Activated T-helper 2 cell treated with anti-CD3 and anti-CD28 coated beads, Interferon-gamma antibody, Interleukin-2, Interleukin-4, amounts not matched to agents 10 μg/mL and 5 μg/mL and 100 μg/mL, durations not matched to agents 14 hours and 24 hours and 36 hours (primary cell): ENCODE measurements at regions not wholly inside any gene's neighbourhood (a gene's known extent, or its start where the extent isn't known, plus 50 kb on each side); places are given as distances from the start of the nearest gene placed in this dataset.
"Not testable (repeated sequence)": the region's sequence is repeated elsewhere in the genome, so short reads cannot be mapped to it uniquely, and the experiment has no call there.

Experiments used
- DNase-seq: peaks from one replicate; pipeline ENCODE4 v3.0.0; 2021; ENCODE audit warnings: low spot score
- H3K27ac Mint-ChIP-seq: one replicate; pipeline ENCODE4 v1.8.0; 2021; ENCODE audit warnings: mixed read lengths
- H3K27me3 Mint-ChIP-seq: one replicate; pipeline ENCODE4 v1.8.0; 2021; ENCODE audit warnings: low read depth, mixed read lengths
- H3K36me3 Mint-ChIP-seq: one replicate; pipeline ENCODE4 v1.8.0; 2021; ENCODE audit warnings: low read depth, mixed read lengths
- H3K4me1 Mint-ChIP-seq: one replicate; pipeline ENCODE4 v1.8.0; 2021; ENCODE audit warnings: low read depth, mixed read lengths
- H3K4me3 Mint-ChIP-seq: one replicate; pipeline ENCODE4 v1.8.0; 2021; ENCODE audit warnings: low read depth, mild to moderate bottlenecking, moderate library complexity, mixed read lengths
- H3K9me3 Mint-ChIP-seq: one replicate; pipeline ENCODE4 v1.8.0; 2021; ENCODE audit warnings: mixed read lengths
- intact Hi-C: fragments of 100-400 bp; cut with micrococcal nuclease; formaldehyde crosslinking; loops from one replicate; pipeline ENCODE4 v1.15.1; 2023

DNA sequence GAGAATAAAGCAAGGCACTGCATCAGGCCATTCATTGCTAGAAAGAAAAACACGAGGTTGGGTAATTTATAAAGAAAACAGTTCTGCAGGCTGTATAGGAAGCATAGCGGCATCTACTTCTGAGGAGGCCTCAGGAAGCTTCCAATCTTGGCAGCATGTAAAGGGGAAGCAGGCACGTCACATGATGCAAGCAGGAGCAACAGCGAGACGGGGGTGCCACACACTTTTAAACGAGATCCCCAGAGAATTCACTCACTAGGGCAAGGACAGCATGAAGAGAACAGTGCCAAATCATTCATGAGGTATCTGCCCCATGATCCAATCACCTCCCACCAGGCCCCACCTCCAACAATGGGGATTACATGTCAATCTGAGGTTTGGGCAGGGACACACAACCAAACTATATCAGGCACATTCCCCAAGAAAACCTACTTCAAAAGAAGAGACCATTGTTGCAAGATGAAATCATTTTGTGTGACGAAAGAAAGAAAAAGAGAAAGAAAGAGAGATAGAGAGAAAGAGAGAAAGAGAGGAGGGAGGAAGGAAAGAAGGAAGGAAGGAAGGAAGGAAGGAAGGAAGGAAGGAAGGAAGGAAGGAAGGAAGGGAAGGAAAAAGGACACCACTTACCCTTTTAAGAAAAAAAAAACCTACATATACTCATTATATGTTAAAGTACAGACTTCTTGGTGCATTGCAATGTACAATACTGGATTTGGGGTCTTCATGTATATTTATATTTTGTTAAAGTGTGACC, 95.9 kb upstream of the PLEKHG1 start:
- Mint-ChIP-seq H3K4me1 (no peaks in the 10 kb centered on the region), H3K4me3 (no peak overlapping the region), H3K27me3 (peaks cover 7% of the 10 kb centered on the region), H3K27ac (no peak overlapping the region), H3K9me3 (no peaks in the 10 kb centered on the region), H3K36me3 (no peaks in the 10 kb centered on the region)
- DNase-seq: no peak
- intact Hi-C loops: no loop called here

DNA sequence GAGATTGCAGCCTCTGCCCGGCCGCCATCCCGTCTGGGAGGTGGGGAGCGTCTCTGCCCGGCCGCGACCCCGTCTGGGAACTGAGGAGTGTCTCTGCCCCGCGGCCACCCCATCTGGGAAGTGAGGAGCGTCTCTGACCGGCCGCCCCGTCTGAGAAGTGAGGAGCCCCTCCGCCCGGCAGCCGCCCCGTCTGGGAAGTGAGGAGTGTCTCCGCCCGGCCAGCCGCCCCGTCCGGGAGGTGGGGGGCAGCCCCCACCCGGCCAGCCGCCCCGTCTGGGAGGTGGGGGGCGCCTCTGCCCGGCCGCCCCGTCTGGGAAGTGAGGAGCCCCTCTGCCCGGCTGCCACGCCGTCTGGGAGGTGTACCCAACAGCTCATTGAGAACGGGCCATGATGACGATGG, 92.3 kb upstream of the PLEKHG1 start:
- intact Hi-C loops, H3K4me1 Mint-ChIP-seq, H3K27ac Mint-ChIP-seq, H3K27me3 Mint-ChIP-seq, H3K4me3 Mint-ChIP-seq, H3K9me3 Mint-ChIP-seq, DNase-seq, H3K36me3 Mint-ChIP-seq: not testable (repeated sequence)

GRCh38 chr6:150510576-150510975, 89.1 kb upstream of the PLEKHG1 start:
- Mint-ChIP-seq H3K4me3 (no peak overlapping the region), H3K27ac (no peak overlapping the region), H3K4me1 (no peaks in the 10 kb centered on the region), H3K36me3 (no peaks in the 10 kb centered on the region), H3K27me3 (peaks cover 5% of the 10 kb centered on the region), H3K9me3 (no peaks in the 10 kb centered on the region)
- DNase-seq: no peak
- intact Hi-C loops: no loop called here

DNA sequence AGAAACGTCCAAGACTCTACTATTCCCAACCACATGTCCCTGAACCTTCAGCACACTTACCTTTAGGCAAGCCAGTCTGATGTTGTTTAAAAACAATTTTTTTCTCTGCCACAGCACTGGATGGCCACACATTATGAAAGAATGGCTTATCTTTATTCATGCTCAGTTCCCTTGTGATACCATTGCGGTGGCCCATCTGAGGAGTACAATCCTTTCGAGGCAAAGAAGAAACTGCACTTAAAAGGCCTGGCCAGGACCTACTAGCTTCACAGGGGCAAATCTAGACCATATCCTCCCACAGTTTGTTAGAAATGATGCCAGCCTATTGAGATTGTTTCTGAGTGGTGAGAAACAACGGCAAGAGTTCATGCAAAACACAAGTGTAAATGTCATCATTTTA, 88.4 kb upstream of the PLEKHG1 start:
- no peak overlapping the region for H3K4me3 Mint-ChIP-seq
- DNase-seq: no peak
- no peaks in the 10 kb centered on the region for H3K4me1 Mint-ChIP-seq
- intact Hi-C loops: no loop called here
- H3K27me3 Mint-ChIP-seq: peaks cover 5% of the 10 kb centered on the region
- H3K9me3 Mint-ChIP-seq: no peaks in the 10 kb centered on the region
- H3K27ac Mint-ChIP-seq: no peak overlapping the region
- H3K36me3 Mint-ChIP-seq: no peaks in the 10 kb centered on the region

DNA sequence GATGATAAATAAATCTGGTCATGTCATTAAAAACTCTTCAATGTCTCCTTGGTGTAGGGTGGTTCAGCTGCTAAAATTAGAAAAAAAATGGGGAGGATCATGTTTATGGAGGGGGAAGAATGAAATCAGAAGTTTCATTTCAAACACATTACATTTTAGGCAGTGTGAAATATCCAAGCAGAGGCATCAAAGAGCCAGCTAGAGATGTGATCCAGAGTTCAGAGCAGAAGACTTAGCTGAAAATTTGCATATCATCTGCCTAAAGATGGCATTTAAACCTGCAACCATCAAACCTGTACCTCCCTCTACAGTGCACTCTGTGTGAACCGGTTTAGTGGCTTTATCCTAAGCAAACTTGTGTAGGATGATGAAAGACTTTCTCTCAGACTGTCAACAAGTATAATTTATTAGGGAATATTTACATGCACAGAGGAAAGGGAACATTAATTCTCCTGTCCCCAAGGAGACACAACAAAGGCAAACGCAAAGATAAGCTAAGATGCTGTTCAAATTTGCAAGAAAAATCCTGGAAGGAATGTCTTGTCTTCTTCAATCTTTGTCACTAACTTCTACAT, 84.8 kb upstream of the PLEKHG1 start:
- H3K36me3 Mint-ChIP-seq: no peaks in the 10 kb centered on the region
- H3K27me3 Mint-ChIP-seq: peaks cover 2% of the 10 kb centered on the region
- no peak for DNase-seq
- H3K27ac Mint-ChIP-seq: no peak overlapping the region
- intact Hi-C loops: no loop called here
- H3K4me3 Mint-ChIP-seq: no peak overlapping the region
- no peaks in the 10 kb centered on the region for H3K9me3 Mint-ChIP-seq
- no peaks in the 10 kb centered on the region for H3K4me1 Mint-ChIP-seq

DNA sequence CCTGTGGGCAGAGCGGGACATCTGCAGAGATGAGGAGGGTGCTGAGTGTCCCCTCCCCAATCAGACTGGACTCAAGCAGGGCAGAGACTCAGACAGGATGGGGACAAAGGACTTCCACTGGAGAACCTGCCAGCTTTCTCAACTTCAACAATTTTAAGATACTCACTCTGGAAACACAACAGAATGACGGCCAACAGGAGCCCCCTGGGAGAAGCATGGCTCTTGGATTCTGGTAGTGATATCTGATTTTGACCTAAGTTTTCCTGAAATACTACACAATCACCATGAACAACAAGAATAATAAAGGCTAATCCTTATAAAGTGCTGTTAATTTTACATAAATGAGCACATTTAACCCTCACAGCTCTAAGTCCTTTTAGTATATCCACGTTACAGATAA, 83.5 kb upstream of the PLEKHG1 start:
- no peaks in the 10 kb centered on the region for H3K4me1 Mint-ChIP-seq
- intact Hi-C loops: no loop called here
- H3K27ac Mint-ChIP-seq: no peak overlapping the region
- DNase-seq: no peak
- no peaks in the 10 kb centered on the region for H3K9me3 Mint-ChIP-seq
- no peak overlapping the region for H3K4me3 Mint-ChIP-seq
- peaks cover 2% of the 10 kb centered on the region for H3K27me3 Mint-ChIP-seq
- H3K36me3 Mint-ChIP-seq: no peaks in the 10 kb centered on the region

GRCh38 chr6:150517175-150517574, 82.5 kb upstream of the PLEKHG1 start:
- Mint-ChIP-seq H3K4me1 (no peaks in the 10 kb centered on the region), H3K4me3 (no peak overlapping the region), H3K27me3 (peaks cover 5% of the 10 kb centered on the region), H3K27ac (no peak overlapping the region), H3K9me3 (no peaks in the 10 kb centered on the region), H3K36me3 (no peaks in the 10 kb centered on the region)
- intact Hi-C loops: no loop called here
- no peak for DNase-seq

DNA sequence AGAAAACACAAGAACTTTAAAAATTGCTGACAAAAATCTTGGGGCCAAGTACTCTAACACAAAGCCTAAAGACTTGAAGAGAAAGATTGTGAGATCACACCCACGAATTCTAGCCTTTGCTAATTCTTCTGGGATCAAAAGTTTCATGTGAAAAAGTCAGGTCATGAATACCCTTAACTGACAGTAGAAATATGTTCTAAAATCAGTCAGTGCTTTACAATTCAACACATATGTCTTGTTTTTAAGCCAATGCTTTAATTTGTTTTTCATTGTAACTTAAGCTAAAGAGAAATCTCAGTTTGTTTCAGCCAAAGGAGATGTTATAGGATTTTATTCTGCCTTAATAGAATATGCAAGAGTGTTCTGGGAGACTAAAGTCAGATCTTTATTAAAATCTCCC, 78.2 kb upstream of the PLEKHG1 start:
- H3K4me1 Mint-ChIP-seq: no peaks in the 10 kb centered on the region
- intact Hi-C loops: no loop called here

DNA sequence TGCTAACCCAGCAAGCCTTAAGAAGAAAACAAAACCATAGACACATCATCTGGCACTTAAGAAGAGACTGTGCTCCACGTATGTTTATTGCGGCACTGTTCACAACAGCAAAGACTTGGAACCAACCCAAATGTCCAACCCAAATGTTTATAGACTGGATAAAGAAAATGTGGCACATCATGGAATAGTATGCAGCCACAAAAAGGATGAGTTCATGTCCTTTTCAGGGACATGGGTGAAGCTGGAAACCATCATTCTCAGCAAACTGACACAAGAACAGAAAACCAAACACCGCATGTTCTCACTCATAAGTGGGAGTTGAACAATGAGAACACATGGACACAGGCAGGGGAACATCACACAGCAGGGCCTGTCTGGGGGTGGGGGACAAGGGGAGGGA, 76.5 kb upstream of the PLEKHG1 start:
- H3K9me3 Mint-ChIP-seq, H3K36me3 Mint-ChIP-seq, H3K4me1 Mint-ChIP-seq, H3K4me3 Mint-ChIP-seq, intact Hi-C loops, DNase-seq, H3K27ac Mint-ChIP-seq: not testable (repeated sequence)
- peaks cover 15% of the 10 kb centered on the region for H3K27me3 Mint-ChIP-seq

More for the DNA sequence above, 78.2 kb upstream of the PLEKHG1 start:
- Mint-ChIP-seq H3K27ac (no peak overlapping the region), H3K36me3 (no peaks in the 10 kb centered on the region), H3K9me3 (no peaks in the 10 kb centered on the region), H3K27me3 (peaks cover 10% of the 10 kb centered on the region), H3K4me3 (no peak overlapping the region)
- no peak for DNase-seq

DNA sequence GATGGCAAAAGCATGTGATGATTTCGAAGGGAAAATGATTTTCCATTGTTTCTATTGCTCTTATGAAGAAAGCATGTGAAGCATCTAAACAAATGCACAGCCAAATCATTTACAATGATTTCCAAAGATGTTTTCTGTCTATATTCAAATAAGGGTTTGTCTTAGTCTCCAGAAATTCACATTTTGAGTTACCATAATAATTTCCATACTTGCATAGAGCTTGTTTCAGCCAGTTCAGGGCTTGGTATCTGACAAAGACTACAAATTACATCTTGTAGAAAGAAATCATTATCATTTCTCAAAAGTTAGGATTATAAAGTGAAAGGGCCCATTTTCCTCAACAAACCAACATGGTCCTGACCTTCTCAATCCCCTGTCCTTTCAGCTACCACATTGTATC, 74.4 kb upstream of the PLEKHG1 start:
- Mint-ChIP-seq H3K36me3 (no peaks in the 10 kb centered on the region), H3K4me1 (no peaks in the 10 kb centered on the region), H3K27me3 (peaks cover 18% of the 10 kb centered on the region), H3K27ac (no peak overlapping the region), H3K9me3 (no peaks in the 10 kb centered on the region), H3K4me3 (no peak overlapping the region)
- intact Hi-C loops: no loop called here
- no peak for DNase-seq

- DNase-seq: no peak
- H3K9me3 Mint-ChIP-seq: no peaks in the 10 kb centered on the region
- no peak overlapping the region for H3K27ac Mint-ChIP-seq
- peaks cover 16% of the 10 kb centered on the region for H3K27me3 Mint-ChIP-seq
- no peaks in the 10 kb centered on the region for H3K4me1 Mint-ChIP-seq
- H3K4me3 Mint-ChIP-seq: no peak overlapping the region
- H3K36me3 Mint-ChIP-seq: no peaks in the 10 kb centered on the region
- intact Hi-C loops: no loop called here
These were observed 72.6 kb upstream of the PLEKHG1 start for GRCh38 chr6:150527100-150527499.

GRCh38 chr6:150528648-150529285, 70.9 kb upstream of the PLEKHG1 start:
- H3K27ac Mint-ChIP-seq: no peak overlapping the region
- H3K36me3 Mint-ChIP-seq: no peaks in the 10 kb centered on the region
- H3K4me3 Mint-ChIP-seq: no peak overlapping the region
- H3K9me3 Mint-ChIP-seq: no peaks in the 10 kb centered on the region
- peaks cover 16% of the 10 kb centered on the region for H3K27me3 Mint-ChIP-seq
- no peak for DNase-seq
- no peaks in the 10 kb centered on the region for H3K4me1 Mint-ChIP-seq
- intact Hi-C loops: no loop called here

- no peak for DNase-seq
These were observed 70.0 kb upstream of the PLEKHG1 start for GRCh38 chr6:150529646-150530045.

More at GRCh38 chr6:150529646-150530045, 70.0 kb upstream of the PLEKHG1 start:
- Mint-ChIP-seq H3K27me3 (peaks cover 16% of the 10 kb centered on the region), H3K4me3 (no peak overlapping the region), H3K36me3 (no peaks in the 10 kb centered on the region), H3K9me3 (no peaks in the 10 kb centered on the region), H3K27ac (no peak overlapping the region), H3K4me1 (no peaks in the 10 kb centered on the region)
- intact Hi-C loops: no loop called here
